Calu3 (cell line): ENCODE measurements at regions not wholly inside any gene's neighbourhood (a gene's known extent, or its start where the extent isn't known, plus 50 kb on each side); places are given as distances from the start of the nearest gene placed in this dataset.

Experiments used
- BruUV-seq: library from RNA; stranded (reverse); fragments of 400-500 nt; replicated peaks from 2 replicates; lab custom pipeline; 2021; lab: Mats Ljungman, UMichigan
- CTCF ChIA-PET: fragments of 300-600 bp; sonication (Branson Sonifier 250); formaldehyde crosslinking; loops from one replicate; lab custom pipeline; 2022; ENCODE audit warnings: antibody characterized with exemption; lab: Charles Lee
- DNase-seq: peaks from one replicate; pipeline ENCODE4 v3.0.0; 2022
- H3K27ac Mint-ChIP-seq: one replicate; pipeline ENCODE4 v1.8.0; 2022; ENCODE audit warnings: mixed read lengths; ENCODE audit not compliant: unreplicated experiment
- H3K27me3 Mint-ChIP-seq: one replicate; pipeline ENCODE4 v1.8.0; 2022; ENCODE audit warnings: mixed read lengths; ENCODE audit not compliant: unreplicated experiment
- H3K36me3 Mint-ChIP-seq: one replicate; pipeline ENCODE4 v1.8.0; 2022; ENCODE audit warnings: mild to moderate bottlenecking, moderate library complexity, mixed read lengths; ENCODE audit not compliant: insufficient read depth, unreplicated experiment
- H3K4me1 Mint-ChIP-seq: one replicate; pipeline ENCODE4 v1.8.0; 2022; ENCODE audit warnings: mild to moderate bottlenecking, low read depth, mixed read lengths; ENCODE audit not compliant: unreplicated experiment
- H3K4me3 Mint-ChIP-seq: one replicate; pipeline ENCODE4 v1.8.0; 2022; ENCODE audit warnings: mild to moderate bottlenecking, low read depth, moderate library complexity, mixed read lengths; ENCODE audit not compliant: unreplicated experiment
- H3K9me3 Mint-ChIP-seq: one replicate; pipeline ENCODE4 v1.8.0; 2022; ENCODE audit warnings: low read depth, mixed read lengths; ENCODE audit not compliant: unreplicated experiment
- intact Hi-C: fragments of 100-400 bp; cut with micrococcal nuclease; formaldehyde crosslinking; loops from one replicate; pipeline ENCODE4 v1.10.0; 2022; ENCODE audit not compliant: unreplicated experiment
- TF ChIP-seq, protein P1 (sequence below): fragments of 200-600 bp; IDR thresholded peaks from one replicate; pipeline ENCODE4 v1.8.0; 2022; ENCODE audit warnings: antibody characterized with exemption; ENCODE audit not compliant: unreplicated experiment

DNA sequence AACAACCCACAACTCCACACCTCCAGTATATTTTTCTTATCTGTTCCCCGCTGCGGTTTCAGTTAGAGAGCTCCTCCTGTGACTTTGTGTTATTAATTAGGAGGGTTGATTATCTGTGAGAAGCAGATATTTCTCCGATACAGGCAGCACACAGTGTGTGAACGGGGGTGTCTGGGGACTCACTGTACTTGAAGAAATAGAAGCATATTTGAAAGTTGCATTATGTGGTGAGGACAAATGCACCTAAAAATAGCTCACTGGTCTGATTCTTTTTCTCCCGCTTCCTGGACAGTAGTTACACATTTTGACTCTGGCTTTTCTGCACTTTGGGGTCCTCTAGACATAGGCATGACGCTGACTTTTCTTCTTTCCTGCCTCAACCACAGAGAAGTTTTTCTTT, 277.7 kb downstream of the VRK1 start:
- DNase-seq = no peak
- Mint-ChIP-seq H3K27me3 (no peaks in the 10 kb centered on the region), H3K4me1 (no peaks in the 10 kb centered on the region), H3K4me3 (no peak overlapping the region), H3K9me3 (no peaks in the 10 kb centered on the region), H3K36me3 (no peaks in the 10 kb centered on the region), H3K27ac (no peak overlapping the region)
- no TSS peak for BruUV-seq
- CTCF ChIA-PET = no interaction called here
- intact Hi-C loops = no loop called here
- TF ChIP-seq, protein P1, sequence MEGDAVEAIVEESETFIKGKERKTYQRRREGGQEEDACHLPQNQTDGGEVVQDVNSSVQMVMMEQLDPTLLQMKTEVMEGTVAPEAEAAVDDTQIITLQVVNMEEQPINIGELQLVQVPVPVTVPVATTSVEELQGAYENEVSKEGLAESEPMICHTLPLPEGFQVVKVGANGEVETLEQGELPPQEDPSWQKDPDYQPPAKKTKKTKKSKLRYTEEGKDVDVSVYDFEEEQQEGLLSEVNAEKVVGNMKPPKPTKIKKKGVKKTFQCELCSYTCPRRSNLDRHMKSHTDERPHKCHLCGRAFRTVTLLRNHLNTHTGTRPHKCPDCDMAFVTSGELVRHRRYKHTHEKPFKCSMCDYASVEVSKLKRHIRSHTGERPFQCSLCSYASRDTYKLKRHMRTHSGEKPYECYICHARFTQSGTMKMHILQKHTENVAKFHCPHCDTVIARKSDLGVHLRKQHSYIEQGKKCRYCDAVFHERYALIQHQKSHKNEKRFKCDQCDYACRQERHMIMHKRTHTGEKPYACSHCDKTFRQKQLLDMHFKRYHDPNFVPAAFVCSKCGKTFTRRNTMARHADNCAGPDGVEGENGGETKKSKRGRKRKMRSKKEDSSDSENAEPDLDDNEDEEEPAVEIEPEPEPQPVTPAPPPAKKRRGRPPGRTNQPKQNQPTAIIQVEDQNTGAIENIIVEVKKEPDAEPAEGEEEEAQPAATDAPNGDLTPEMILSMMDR = no peak

DNA sequence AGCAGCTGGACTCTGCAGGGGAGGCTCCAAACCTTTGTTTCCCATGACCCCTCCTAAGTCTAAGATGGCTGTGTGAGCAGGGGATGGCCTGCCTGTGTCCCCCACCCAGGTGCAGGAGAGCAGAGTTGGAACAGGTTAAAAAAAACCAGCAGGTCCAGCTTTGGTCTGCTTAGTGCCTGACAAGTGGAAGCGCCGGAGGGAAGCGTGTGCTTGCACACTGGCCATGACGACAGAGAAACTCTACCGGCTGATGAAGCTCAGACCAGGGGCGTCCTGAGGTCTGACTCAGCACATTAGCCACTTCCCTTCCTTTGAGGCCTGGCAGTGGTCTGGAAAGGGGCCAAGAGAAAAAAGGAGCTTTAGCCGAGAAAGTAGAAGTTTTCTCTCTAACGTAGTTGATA, 280.1 kb downstream of the VRK1 start:
- Mint-ChIP-seq H3K4me3 (no peak overlapping the region), H3K27me3 (no peaks in the 10 kb centered on the region), H3K9me3 (no peaks in the 10 kb centered on the region), H3K4me1 (no peaks in the 10 kb centered on the region), H3K36me3 (no peaks in the 10 kb centered on the region), H3K27ac (no peak overlapping the region)
- TF ChIP-seq, protein P1 = no peak
- DNase-seq = no peak
- CTCF ChIA-PET = no interaction called here
- BruUV-seq = no TSS peak
- intact Hi-C loops = no loop called here

DNA sequence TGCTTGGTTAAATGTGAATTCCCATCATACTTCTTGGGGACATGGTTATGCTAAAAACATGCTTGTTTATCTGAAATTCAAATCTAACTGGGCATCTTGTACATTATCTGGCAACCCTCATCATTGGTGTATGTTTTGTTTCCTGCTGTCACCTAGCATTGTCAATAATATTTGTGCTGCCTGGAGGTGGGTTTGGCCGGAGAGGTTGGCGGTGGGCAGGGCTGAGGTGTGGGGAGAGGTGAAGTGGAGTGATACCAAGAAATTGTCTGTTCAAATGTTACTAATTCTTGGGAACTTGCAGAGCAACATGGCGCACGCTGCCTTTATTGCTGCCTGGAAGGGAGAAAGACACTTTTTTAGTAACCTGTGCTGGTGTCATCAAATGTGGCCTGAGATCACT, 280.5 kb downstream of the VRK1 start:
- Mint-ChIP-seq H3K9me3 (no peaks in the 10 kb centered on the region), H3K36me3 (no peaks in the 10 kb centered on the region), H3K27ac (no peak overlapping the region), H3K4me1 (no peaks in the 10 kb centered on the region), H3K27me3 (no peaks in the 10 kb centered on the region), H3K4me3 (no peak overlapping the region)
- CTCF ChIA-PET = no interaction called here
- TF ChIP-seq, protein P1 = no peak
- BruUV-seq = no TSS peak
- intact Hi-C loops = no loop called here
- DNase-seq = no peak

DNA sequence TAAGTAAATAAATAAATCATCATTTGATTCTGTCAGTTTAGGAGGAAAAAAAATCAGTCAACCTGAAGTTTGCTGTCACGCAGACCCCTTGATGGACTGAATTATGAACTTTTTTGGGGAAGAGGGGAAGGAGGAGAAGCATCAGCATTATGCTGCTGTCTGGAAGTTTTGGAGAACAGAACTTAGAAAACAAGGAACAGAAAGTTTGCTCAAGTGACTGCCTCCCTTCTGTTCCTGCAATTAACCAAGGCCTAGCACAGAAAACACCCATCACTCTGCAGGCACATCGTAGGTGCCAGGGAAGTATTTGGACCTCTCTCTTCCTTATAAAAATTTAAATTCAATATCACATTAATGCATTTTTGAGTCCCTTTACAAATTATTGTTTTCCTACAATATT, 283.8 kb downstream of the VRK1 start:
- Mint-ChIP-seq H3K27ac (no peak overlapping the region), H3K9me3 (no peaks in the 10 kb centered on the region), H3K4me3 (no peak overlapping the region), H3K27me3 (no peaks in the 10 kb centered on the region), H3K36me3 (no peaks in the 10 kb centered on the region), H3K4me1 (no peaks in the 10 kb centered on the region)
- DNase-seq = no peak
- TF ChIP-seq, protein P1 = no peak
- BruUV-seq = no TSS peak
- intact Hi-C loops = no loop called here
- CTCF ChIA-PET = no interaction called here
